OCI-LY1 (cell line): ENCODE measurements at regions not wholly inside any gene's neighbourhood (a gene's known extent, or its start where the extent isn't known, plus 50 kb on each side); places are given as distances from the start of the nearest gene placed in this dataset.

ENCODE experiments used
- EZH2 ChIP-seq: fragments of 200-600 bp; sonication (generic), shearing (Covaris generic); IDR thresholded peaks from 2 replicates; pipeline ENCODE4 v1.8.0; 2017; ENCODE audit warnings: borderline replicate concordance, mixed run types, mild to moderate bottlenecking, antibody characterized with exemption, low read length, moderate library complexity, mixed read lengths
- TF ChIP-seq, protein P1 (sequence below): fragments of 200-600 bp; sonication (generic), shearing (Covaris generic); IDR thresholded peaks from 2 replicates; pipeline ENCODE4 v1.5.1; 2017; ENCODE audit warnings: mild to moderate bottlenecking, antibody characterized with exemption, low read length, moderate library complexity, mixed read lengths

- TF ChIP-seq, protein P1, sequence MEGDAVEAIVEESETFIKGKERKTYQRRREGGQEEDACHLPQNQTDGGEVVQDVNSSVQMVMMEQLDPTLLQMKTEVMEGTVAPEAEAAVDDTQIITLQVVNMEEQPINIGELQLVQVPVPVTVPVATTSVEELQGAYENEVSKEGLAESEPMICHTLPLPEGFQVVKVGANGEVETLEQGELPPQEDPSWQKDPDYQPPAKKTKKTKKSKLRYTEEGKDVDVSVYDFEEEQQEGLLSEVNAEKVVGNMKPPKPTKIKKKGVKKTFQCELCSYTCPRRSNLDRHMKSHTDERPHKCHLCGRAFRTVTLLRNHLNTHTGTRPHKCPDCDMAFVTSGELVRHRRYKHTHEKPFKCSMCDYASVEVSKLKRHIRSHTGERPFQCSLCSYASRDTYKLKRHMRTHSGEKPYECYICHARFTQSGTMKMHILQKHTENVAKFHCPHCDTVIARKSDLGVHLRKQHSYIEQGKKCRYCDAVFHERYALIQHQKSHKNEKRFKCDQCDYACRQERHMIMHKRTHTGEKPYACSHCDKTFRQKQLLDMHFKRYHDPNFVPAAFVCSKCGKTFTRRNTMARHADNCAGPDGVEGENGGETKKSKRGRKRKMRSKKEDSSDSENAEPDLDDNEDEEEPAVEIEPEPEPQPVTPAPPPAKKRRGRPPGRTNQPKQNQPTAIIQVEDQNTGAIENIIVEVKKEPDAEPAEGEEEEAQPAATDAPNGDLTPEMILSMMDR: no peak
- no peak for TF ChIP-seq EZH2
These were observed 274.0 kb upstream of the FAM98A start for GRCh38 chr2:33873076-33873605.
